HepG2 (cell line): ENCODE measurements at regions not wholly inside any gene's neighbourhood (a gene's known extent, or its start where the extent isn't known, plus 50 kb on each side); places are given as distances from the start of the nearest gene placed in this dataset.

ENCODE experiments used
- ATAC-seq: fragments of 200-7000 bp; cut with Tn5 transposase; 3 replicates; pipeline ENCODE4 v1.9.1; 2020; ENCODE audit warnings: mild to moderate bottlenecking, moderate library complexity
- BruUV-seq: library from RNA; stranded (reverse); fragments of 400-500 nt; replicated peaks from 2 replicates; lab custom pipeline; 2021; lab: Mats Ljungman, UMichigan
- CTCF ChIA-PET: fragments of 300-600 bp; formaldehyde crosslinking; extraction: SDS; loops from one replicate; lab custom pipeline; 2021; ENCODE audit warnings: low total read pairs, inconsistent platforms, low intra/inter-chr PET ratio; lab: Yijun Ruan, JAX
- POLR2A ChIA-PET: fragments of 350-600 bp; sonication (Branson Sonifier 250); formaldehyde crosslinking; loops from one replicate; lab custom pipeline; 2020; ENCODE audit warnings: antibody characterized with exemption, inconsistent platforms; lab: Yijun Ruan, JAX
- DNase-seq: peaks from one replicate; pipeline ENCODE4 v3.0.0-alpha.2; 2015; ENCODE audit warnings: low spot score
- FAIRE-seq: peaks from 3 replicates; lab custom pipeline; 2011; peaks lifted over from hg19 to GRCh38; lab: Jason Lieb, UNC
- H2AFZ ChIP-seq: one replicate; pipeline ENCODE4 v1.6.1; 2011; ENCODE audit warnings: low read length, inconsistent platforms
- H3K27ac ChIP-seq: fragments of 300-600 bp; 3 replicates; pipeline ENCODE4 v1.8.0; 2011; ENCODE audit warnings: mixed run types, mild to moderate bottlenecking, mixed read lengths, low read length, inconsistent platforms; ENCODE audit not compliant: insufficient read depth; ENCODE audit errors: extremely low read length
- H3K27me3 ChIP-seq, 2 experiments: fragments of 200-600 bp in 1 of 2; 2 replicates in 1 of 2; 3 replicates in 1 of 2; pipeline versions ENCODE4 v1.6.0 to v1.8.0; 2011; ENCODE audit warnings: low read length in 2 of 2, mild to moderate bottlenecking in 2 of 2, moderate library complexity in 2 of 2, inconsistent platforms in 1 of 2; ENCODE audit not compliant: insufficient read depth in 2 of 2, control insufficient read depth in 1 of 2
- H3K36me3 ChIP-seq, 2 experiments: fragments of 200-600 bp in 1 of 2; replicated peaks in 1 of 2; 2 replicates in 1 of 2; 3 replicates in 1 of 2; pipeline versions ENCODE4 v1.5.1 to v1.8.0; 2011; ENCODE audit warnings: low read length in 2 of 2, inconsistent platforms in 1 of 2; ENCODE audit not compliant: insufficient read depth in 2 of 2, control insufficient read depth in 1 of 2
- H3K4me1 ChIP-seq: 2 replicates; pipeline ENCODE4 v1.5.1; 2012; ENCODE audit warnings: low read length, inconsistent platforms; ENCODE audit not compliant: insufficient read depth
- H3K4me2 ChIP-seq: 2 replicates; pipeline ENCODE4 v1.6.0; 2011; ENCODE audit warnings: low read depth, low read length, inconsistent platforms
- H3K4me3 ChIP-seq, 3 experiments: fragments of 200-600 bp in 1 of 3; sonication (generic), shearing (Covaris generic) in 1 of 3; replicated peaks in 1 of 3; 2 replicates each; pipeline ENCODE4 v1.5.1; 2011 to 2016; ENCODE audit warnings: low read length in 3 of 3, inconsistent platforms in 2 of 3, low read depth in 2 of 3, mild to moderate bottlenecking in 2 of 3, control low read depth in 1 of 3, mixed read lengths in 1 of 3; ENCODE audit not compliant: insufficient read depth in 1 of 3
- H3K79me2 ChIP-seq: one replicate; pipeline ENCODE4 v1.6.1; 2011; ENCODE audit warnings: low read length, inconsistent platforms; ENCODE audit not compliant: insufficient read depth
- H3K9ac ChIP-seq: 2 replicates; pipeline ENCODE4 v1.6.0; 2011; ENCODE audit warnings: mild to moderate bottlenecking, low read depth, low read length, inconsistent platforms; ENCODE audit not compliant: insufficient read depth
- H3K9me3 ChIP-seq: 2 replicates; pipeline ENCODE4 v1.5.1; 2012; ENCODE audit warnings: mild to moderate bottlenecking, low read length
- H4K20me1 ChIP-seq: 2 replicates; pipeline ENCODE4 v1.6.0; 2011; ENCODE audit warnings: inconsistent platforms, mild to moderate bottlenecking, low read length, moderate library complexity; ENCODE audit not compliant: insufficient read depth
- FOXA3 ChIP-seq: IDR thresholded peaks from 2 replicates; pipeline ENCODE4 v1.6.1; 2016; ENCODE audit warnings: missing genetic modification reagents, missing compliant biosample characterization
- HOXA3 ChIP-seq: sonication (generic); formaldehyde crosslinking; IDR thresholded peaks from 2 replicates; pipeline ENCODE4 v1.5.0; 2020; ENCODE audit warnings: missing genetic modification reagents
- KLF12 ChIP-seq: sonication (generic); formaldehyde crosslinking; IDR thresholded peaks from 2 replicates; pipeline ENCODE4 v1.4.0; 2020; ENCODE audit warnings: missing genetic modification reagents, borderline replicate concordance
- MIXL1 ChIP-seq: IDR thresholded peaks from 2 replicates; pipeline ENCODE4 v1.6.1; 2016
- NFYB ChIP-seq: sonication (generic); formaldehyde crosslinking; IDR thresholded peaks from 2 replicates; pipeline ENCODE4 v1.4.0; 2020; ENCODE audit warnings: missing genetic modification reagents
- PHB2 ChIP-seq: fragments of 450-650 bp; IDR thresholded peaks from 2 replicates; pipeline ENCODE4 v1.6.1; 2018; ENCODE audit not compliant: partially characterized antibody
- SMC3 ChIP-seq: IDR thresholded peaks from 2 replicates; pipeline ENCODE4 v1.6.1; 2011; ENCODE audit warnings: low read length, improper control_type of control experiment
- STAG1 ChIP-seq: sonication (generic); formaldehyde crosslinking; IDR thresholded peaks from 2 replicates; pipeline ENCODE4 v1.4.0; 2020; ENCODE audit warnings: missing genetic modification reagents
- TARDBP ChIP-seq: sonication (generic); formaldehyde crosslinking; IDR thresholded peaks from 2 replicates; pipeline ENCODE4 v1.8.0; 2022; ENCODE audit warnings: mild to moderate bottlenecking, missing genetic modification reagents
- ZFP82 ChIP-seq: sonication (generic); formaldehyde crosslinking; IDR thresholded peaks from 2 replicates; pipeline ENCODE4 v1.5.1; 2020; ENCODE audit warnings: mild to moderate bottlenecking, missing genetic modification reagents, borderline replicate concordance
- ZNF543 ChIP-seq: sonication (generic); formaldehyde crosslinking; IDR thresholded peaks from 2 replicates; pipeline ENCODE4 v1.4.0; 2020; ENCODE audit warnings: mild to moderate bottlenecking, missing genetic modification reagents
- ZNF607 ChIP-seq: sonication (generic); formaldehyde crosslinking; IDR thresholded peaks from 2 replicates; pipeline ENCODE4 v1.5.1; 2020; ENCODE audit warnings: missing genetic modification reagents, mild to moderate bottlenecking, borderline replicate concordance
- WGBS: methylation state at CpG from one replicate; pipeline ENCODE4 v1.1.6; 2017; ENCODE audit warnings: low lambda C conversion rate; 5-methylcytosine and 5-hydroxymethylcytosine counted together
- in situ Hi-C: cut with HindIII; loops from 2 replicates; pipeline ENCODE4 v1.10.0; 2017; ENCODE audit warnings: low pct_unique_long_range_greater_than_20kb; ENCODE audit not compliant: extremely low pct_ligation_motif_present
- intact Hi-C: fragments of 100-400 bp; cut with micrococcal nuclease; formaldehyde crosslinking; loops from one replicate; pipeline ENCODE4 v1.10.0; 2022; ENCODE audit not compliant: unreplicated experiment
- TF ChIP-seq, protein P1 (sequence below): sonication (generic); formaldehyde crosslinking; IDR thresholded peaks from 2 replicates; pipeline ENCODE4 v1.5.1; 2020; ENCODE audit warnings: missing genetic modification reagents, mild to moderate bottlenecking, borderline replicate concordance
- TF ChIP-seq, protein P2 (sequence below): sonication (generic); formaldehyde crosslinking; IDR thresholded peaks from 2 replicates; pipeline ENCODE4 v1.4.0; 2020; ENCODE audit warnings: missing genetic modification reagents
- TF ChIP-seq, protein P3 (sequence below): sonication (generic); formaldehyde crosslinking; IDR thresholded peaks from 2 replicates; pipeline ENCODE4 v1.8.0; 2023; ENCODE audit warnings: mild to moderate bottlenecking, missing genetic modification reagents
- TF ChIP-seq, protein P4 (sequence below): sonication (generic); formaldehyde crosslinking; IDR thresholded peaks from 2 replicates; pipeline ENCODE4 v1.5.1; 2020; ENCODE audit warnings: mild to moderate bottlenecking, moderate library complexity, missing genetic modification reagents

DNA sequence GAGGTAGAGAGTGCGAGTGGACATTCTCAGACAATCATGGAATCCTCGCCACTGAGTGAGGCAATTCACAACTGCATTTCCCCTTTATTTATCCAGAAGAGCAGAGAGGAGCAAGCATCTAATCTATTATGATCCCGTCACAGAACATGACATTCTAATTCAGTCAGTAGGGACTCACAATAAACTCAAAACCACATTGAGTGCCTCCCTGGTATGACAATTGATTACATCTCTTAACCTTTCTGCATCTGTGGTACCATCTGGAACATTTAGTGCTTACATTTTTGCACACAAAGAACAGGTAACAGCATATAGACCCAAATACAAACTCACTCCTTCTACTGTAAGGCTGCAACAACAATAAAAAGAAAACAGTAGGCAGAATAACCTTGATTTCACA, 517.2 kb downstream of the GBE1 start (continued):
- TF ChIP-seq HOXA3 (CRISPR knock-in tag) (no peak), NFYB (no peak), KLF12 (CRISPR knock-in tag) (no peak), MIXL1 (no peak), PHB2 (no peak)
- TF ChIP-seq, protein P1, sequence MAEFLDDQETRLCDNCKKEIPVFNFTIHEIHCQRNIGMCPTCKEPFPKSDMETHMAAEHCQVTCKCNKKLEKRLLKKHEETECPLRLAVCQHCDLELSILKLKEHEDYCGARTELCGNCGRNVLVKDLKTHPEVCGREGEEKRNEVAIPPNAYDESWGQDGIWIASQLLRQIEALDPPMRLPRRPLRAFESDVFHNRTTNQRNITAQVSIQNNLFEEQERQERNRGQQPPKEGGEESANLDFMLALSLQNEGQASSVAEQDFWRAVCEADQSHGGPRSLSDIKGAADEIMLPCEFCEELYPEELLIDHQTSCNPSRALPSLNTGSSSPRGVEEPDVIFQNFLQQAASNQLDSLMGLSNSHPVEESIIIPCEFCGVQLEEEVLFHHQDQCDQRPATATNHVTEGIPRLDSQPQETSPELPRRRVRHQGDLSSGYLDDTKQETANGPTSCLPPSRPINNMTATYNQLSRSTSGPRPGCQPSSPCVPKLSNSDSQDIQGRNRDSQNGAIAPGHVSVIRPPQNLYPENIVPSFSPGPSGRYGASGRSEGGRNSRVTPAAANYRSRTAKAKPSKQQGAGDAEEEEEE (CRISPR knock-in tag) = no peak
- TF ChIP-seq, protein P2, sequence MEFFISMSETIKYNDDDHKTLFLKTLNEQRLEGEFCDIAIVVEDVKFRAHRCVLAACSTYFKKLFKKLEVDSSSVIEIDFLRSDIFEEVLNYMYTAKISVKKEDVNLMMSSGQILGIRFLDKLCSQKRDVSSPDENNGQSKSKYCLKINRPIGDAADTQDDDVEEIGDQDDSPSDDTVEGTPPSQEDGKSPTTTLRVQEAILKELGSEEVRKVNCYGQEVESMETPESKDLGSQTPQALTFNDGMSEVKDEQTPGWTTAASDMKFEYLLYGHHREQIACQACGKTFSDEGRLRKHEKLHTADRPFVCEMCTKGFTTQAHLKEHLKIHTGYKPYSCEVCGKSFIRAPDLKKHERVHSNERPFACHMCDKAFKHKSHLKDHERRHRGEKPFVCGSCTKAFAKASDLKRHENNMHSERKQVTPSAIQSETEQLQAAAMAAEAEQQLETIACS (CRISPR knock-in tag) = no peak

GRCh38 chr3:81242871-81243270, 518.6 kb downstream of the GBE1 start:
- CTCF ChIA-PET = no interaction called here
- Histone ChIP-seq H4K20me1 (no peaks in the 10 kb centered on the region), H3K27me3 (no peaks in the 10 kb centered on the region), H3K9me3 (no peaks in the 10 kb centered on the region), H3K79me2 (no peaks in the 10 kb centered on the region), H3K27ac (no peak overlapping the region), H3K36me3 (no peaks in the 10 kb centered on the region), H3K4me1 (no peaks in the 10 kb centered on the region), H3K9ac (no peak overlapping the region), H3K4me3 (no peak overlapping the region), H3K4me2 (no peak overlapping the region), H2AFZ (no peak overlapping the region)
- POLR2A ChIA-PET = no interaction called here
- 27% methylated on average over 1 of the region's 1 CpG for WGBS
- peak; percentile 3 for DNase-seq
- intact Hi-C loops (loop anchor here (5.0 kb wide), 1 partner anchor 636 kb away; no protein-coding TSS in a partner anchor), in situ Hi-C loops (no loop called here)
- FAIRE-seq = no peak
- ATAC-seq = 0 out of 3 replicates have a peak, but pooled peaks have one; percentile 41
- BruUV-seq = no TSS peak
- TF ChIP-seq, protein P3, sequence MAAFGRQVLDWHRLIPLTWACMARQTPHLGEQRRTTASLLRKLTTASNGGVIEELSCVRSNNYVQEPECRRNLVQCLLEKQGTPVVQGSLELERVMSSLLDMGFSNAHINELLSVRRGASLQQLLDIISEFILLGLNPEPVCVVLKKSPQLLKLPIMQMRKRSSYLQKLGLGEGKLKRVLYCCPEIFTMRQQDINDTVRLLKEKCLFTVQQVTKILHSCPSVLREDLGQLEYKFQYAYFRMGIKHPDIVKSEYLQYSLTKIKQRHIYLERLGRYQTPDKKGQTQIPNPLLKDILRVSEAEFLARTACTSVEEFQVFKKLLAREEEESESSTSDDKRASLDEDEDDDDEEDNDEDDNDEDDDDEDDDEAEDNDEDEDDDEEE = no peak
- no peak for TF ChIP-seq ZFP82 (CRISPR knock-in tag)
- no peak for TF ChIP-seq TARDBP (CRISPR knock-in tag)
- peak; percentile 29; the same call in 1 of the 2 replicates for TF ChIP-seq SMC3
- no peak for TF ChIP-seq ZNF543 (CRISPR knock-in tag)
- TF ChIP-seq STAG1 = peak; percentile 27; the same call in 1 of the 2 replicates
- no peak for TF ChIP-seq FOXA3 (CRISPR knock-in tag)
- no peak for TF ChIP-seq ZNF607
- TF ChIP-seq, protein P4, sequence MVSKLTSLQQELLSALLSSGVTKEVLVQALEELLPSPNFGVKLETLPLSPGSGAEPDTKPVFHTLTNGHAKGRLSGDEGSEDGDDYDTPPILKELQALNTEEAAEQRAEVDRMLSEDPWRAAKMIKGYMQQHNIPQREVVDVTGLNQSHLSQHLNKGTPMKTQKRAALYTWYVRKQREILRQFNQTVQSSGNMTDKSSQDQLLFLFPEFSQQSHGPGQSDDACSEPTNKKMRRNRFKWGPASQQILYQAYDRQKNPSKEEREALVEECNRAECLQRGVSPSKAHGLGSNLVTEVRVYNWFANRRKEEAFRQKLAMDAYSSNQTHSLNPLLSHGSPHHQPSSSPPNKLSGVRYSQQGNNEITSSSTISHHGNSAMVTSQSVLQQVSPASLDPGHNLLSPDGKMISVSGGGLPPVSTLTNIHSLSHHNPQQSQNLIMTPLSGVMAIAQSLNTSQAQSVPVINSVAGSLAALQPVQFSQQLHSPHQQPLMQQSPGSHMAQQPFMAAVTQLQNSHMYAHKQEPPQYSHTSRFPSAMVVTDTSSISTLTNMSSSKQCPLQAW = no peak
